22Rv1 (cell line): ENCODE measurements at regions not wholly inside any gene's neighbourhood (a gene's known extent, or its start where the extent isn't known, plus 50 kb on each side); places are given as distances from the start of the nearest gene placed in this dataset.

Source experiments
- H3K27ac ChIP-seq: fragments of 450-650 bp; 2 replicates; pipeline ENCODE4 v1.5.1; 2017
- CTCF ChIP-seq: fragments of 450-650 bp; IDR thresholded peaks from 2 replicates; pipeline ENCODE4 v1.5.1; 2017; ENCODE audit warnings: mild to moderate bottlenecking
- ZFX ChIP-seq: fragments of 450-650 bp; IDR thresholded peaks from 2 replicates; pipeline ENCODE4 v1.6.1; 2017; ENCODE audit warnings: antibody characterized with exemption, borderline replicate concordance

- TF ChIP-seq CTCF: no peak
- TF ChIP-seq ZFX: no peak
- H3K27ac ChIP-seq: no peak overlapping the region
Measured at GRCh38 chr1:5419501-5419900, 572.7 kb downstream of the NPHP4 start.

- H3K27ac ChIP-seq: no peak overlapping the region
- TF ChIP-seq ZFX (no peak), CTCF (no peak)
Measured at GRCh38 chr1:5416518-5416917, 575.7 kb downstream of the NPHP4 start.

DNA sequence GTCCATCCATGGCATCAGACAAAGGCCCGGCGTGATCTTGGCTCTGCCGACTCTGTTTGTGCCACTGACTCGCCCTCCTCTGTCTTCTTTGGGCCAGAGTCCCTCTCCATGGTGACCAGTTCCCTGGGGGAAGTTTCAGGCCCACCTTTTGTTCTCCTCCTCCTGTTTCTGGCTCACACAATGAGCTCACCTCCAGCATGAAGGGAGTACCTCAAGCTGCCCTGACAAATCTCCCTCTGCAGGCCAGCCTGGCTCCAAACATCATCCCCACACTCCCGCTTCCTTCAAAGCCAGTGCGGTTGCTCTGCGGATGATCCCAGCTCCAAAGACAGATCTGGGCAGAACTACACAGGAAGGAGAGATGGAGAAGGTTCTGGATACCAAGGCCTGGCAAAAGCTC, 576.6 kb downstream of the NPHP4 start:
- no peak for TF ChIP-seq CTCF
- TF ChIP-seq ZFX: no peak
- no peak overlapping the region for H3K27ac ChIP-seq

DNA sequence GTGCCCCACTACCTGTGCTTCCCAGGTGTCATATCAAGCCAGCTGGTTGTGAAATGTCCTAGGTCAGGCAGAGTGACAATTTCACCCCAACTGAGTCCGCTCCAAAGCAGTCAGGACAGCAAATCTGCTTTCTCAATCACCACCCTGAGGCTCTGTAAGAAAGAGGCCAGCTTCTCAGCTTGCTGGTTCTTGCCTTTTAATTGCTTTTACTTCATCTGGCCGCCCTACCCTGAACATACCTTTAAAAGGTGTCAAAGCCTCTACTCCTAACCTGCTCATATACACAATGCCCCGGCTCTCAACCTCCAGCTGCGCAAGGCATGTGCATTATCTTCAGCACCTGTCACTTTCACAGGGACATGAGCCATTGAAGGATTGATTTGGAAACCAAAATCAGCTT, 581.6 kb downstream of the NPHP4 start:
- TF ChIP-seq ZFX: no peak
- no peak for TF ChIP-seq CTCF
- H3K27ac ChIP-seq: no peak overlapping the region

DNA sequence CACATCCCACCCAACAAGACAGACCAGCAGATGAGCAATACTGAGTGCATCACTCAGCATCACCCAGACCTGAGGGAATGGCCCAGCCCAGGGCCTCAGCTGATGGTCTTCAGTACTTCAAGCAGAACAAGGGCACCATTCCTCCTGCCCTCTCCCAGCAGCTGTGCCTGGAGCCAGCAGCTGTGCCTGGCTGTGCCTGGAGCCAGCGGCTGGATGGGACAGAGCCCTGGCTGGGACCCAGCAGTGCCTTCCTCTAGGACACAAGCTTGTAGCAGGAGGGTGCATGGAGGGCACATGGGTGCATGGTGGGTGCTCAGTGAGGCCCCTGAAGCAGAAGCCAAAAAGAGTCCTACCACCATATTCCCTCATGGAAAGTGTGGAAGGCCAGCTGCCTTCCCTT, 583.8 kb downstream of the NPHP4 start:
- TF ChIP-seq CTCF: no peak
- no peak for TF ChIP-seq ZFX
- H3K27ac ChIP-seq: no peak overlapping the region

DNA sequence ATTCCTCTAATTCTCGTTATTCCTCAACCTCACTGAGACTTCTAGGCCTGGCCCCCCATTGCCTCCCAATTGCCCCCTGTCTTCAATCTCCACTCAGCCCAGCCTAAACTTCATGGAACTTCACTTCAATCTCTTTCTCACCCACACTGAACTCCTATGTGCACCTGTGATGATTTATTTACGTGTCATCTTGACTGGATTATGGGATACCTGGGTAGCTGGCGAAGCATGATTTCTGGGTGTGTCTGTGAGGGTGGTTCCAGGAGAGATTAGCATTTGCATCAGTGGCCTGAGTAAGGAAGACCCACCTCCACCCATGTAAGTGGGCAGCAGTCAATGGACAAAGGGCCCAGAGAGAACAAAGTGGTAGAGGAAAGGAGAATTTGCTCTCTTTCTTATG, 587.0 kb downstream of the NPHP4 start:
- no peak overlapping the region for H3K27ac ChIP-seq
- TF ChIP-seq ZFX: no peak

DNA sequence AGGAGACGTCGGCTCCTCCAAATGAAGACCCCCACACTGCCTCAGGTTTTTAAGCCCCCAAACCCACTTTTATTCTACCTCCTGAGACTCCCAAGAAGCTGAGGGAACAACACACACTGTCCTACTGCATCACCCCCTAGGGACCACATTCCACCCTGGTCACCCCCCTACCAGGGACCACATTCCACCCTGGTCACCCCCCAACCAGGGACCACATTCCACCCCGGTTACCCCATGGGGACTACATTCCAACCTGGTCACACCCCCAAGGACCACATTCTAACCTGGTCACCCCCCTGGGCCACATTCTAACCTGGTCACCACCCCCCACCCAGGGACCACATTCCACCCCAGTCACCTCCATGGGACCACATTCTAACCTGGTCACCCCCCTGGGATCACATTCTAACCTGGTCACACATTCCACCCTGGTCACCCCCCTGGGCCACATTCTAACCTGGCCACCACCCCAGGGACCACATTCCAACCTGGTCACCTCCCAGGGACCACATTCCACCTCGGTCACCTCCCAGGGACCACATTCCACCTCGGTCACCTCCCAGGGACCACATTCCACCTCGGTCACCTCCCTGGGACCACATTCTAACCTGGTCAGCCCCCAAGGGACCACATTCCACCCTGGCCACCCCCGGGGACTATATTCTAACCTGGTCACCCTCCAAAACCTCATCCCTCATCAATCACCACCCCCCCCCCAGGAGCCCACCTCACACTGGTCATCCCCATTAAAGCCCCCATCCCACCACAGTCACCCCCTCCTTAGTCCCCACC, 587.6 kb downstream of the NPHP4 start:
- TF ChIP-seq ZFX (no peak), CTCF (no peak)
- no peak overlapping the region for H3K27ac ChIP-seq

- TF ChIP-seq ZFX: no peak
- no peak for TF ChIP-seq CTCF
Measured at GRCh38 chr1:5403935-5404334, 588.3 kb downstream of the NPHP4 start.

More at GRCh38 chr1:5403935-5404334, 588.3 kb downstream of the NPHP4 start:
- H3K27ac ChIP-seq: no peak overlapping the region
